ENCODE measurements at regions not wholly inside any gene's neighbourhood (a gene's known extent, or its start where the extent isn't known, plus 50 kb on each side); places are given as distances from the start of the nearest gene placed in this dataset.

DNA sequence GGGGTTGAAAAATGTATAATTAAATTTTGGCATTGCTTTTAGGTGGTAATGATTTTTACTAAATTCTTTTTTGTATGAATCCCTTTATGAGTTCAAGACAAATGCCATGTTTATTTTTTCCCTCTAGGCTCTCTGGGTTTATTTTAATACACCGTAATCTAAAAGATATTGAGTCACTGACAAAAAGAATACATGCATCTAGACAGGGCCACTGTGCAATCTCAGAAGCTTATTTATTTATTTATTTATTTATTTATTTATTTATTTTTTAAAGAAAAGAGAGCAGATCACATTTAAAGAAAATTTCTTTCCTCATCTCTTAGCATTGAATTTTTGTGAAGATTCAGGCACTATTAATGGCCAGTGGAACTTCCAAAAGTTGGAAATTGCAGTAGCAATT is 283.9 kb upstream of the SLC10A2 start:
- TF ChIP-seq, protein P1, sequence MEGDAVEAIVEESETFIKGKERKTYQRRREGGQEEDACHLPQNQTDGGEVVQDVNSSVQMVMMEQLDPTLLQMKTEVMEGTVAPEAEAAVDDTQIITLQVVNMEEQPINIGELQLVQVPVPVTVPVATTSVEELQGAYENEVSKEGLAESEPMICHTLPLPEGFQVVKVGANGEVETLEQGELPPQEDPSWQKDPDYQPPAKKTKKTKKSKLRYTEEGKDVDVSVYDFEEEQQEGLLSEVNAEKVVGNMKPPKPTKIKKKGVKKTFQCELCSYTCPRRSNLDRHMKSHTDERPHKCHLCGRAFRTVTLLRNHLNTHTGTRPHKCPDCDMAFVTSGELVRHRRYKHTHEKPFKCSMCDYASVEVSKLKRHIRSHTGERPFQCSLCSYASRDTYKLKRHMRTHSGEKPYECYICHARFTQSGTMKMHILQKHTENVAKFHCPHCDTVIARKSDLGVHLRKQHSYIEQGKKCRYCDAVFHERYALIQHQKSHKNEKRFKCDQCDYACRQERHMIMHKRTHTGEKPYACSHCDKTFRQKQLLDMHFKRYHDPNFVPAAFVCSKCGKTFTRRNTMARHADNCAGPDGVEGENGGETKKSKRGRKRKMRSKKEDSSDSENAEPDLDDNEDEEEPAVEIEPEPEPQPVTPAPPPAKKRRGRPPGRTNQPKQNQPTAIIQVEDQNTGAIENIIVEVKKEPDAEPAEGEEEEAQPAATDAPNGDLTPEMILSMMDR (IDR thresholded peaks at IDR 0.05; ENCODE audit: low read depth, low read length), result no peak
- no peak for TF ChIP-seq EZH2phosphoT487 (IDR thresholded peaks at IDR 0.05; ENCODE audit: low read depth)

All from OCI-LY3 (cell line).